ENCODE measurements at regions not wholly inside any gene's neighbourhood (a gene's known extent, or its start where the extent isn't known, plus 50 kb on each side); places are given as distances from the start of the nearest gene placed in this dataset.

- Histone ChIP-seq H3K27me3 (ENCODE audit: insufficient read depth, poor library complexity, severe bottlenecking) (no peaks in the 10 kb centered on the region), H3K27ac (ENCODE audit: poor library complexity, severe bottlenecking) (no peak overlapping the region), H3K9me3 (ENCODE audit: severe bottlenecking) (no peaks in the 10 kb centered on the region), H3K4me1 (ENCODE audit: insufficient read depth, poor library complexity, severe bottlenecking) (no peaks in the 10 kb centered on the region), H3K4me3 (ENCODE audit: severe bottlenecking) (no peak overlapping the region), H3K36me3 (ENCODE audit: low read depth) (no peaks in the 10 kb centered on the region)
- DNase-seq (ENCODE audit: low spot score) (no peak), ATAC-seq (ENCODE audit: low read depth) (no peak)
- TF ChIP-seq, protein P1, sequence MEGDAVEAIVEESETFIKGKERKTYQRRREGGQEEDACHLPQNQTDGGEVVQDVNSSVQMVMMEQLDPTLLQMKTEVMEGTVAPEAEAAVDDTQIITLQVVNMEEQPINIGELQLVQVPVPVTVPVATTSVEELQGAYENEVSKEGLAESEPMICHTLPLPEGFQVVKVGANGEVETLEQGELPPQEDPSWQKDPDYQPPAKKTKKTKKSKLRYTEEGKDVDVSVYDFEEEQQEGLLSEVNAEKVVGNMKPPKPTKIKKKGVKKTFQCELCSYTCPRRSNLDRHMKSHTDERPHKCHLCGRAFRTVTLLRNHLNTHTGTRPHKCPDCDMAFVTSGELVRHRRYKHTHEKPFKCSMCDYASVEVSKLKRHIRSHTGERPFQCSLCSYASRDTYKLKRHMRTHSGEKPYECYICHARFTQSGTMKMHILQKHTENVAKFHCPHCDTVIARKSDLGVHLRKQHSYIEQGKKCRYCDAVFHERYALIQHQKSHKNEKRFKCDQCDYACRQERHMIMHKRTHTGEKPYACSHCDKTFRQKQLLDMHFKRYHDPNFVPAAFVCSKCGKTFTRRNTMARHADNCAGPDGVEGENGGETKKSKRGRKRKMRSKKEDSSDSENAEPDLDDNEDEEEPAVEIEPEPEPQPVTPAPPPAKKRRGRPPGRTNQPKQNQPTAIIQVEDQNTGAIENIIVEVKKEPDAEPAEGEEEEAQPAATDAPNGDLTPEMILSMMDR (IDR thresholded peaks at IDR 0.05; ENCODE audit: poor library complexity, severe bottlenecking), result no peak
Observed at GRCh38 chr12:5096241-5096924, 52.7 kb downstream of the KCNA5 start.

- H3K36me3 ChIP-seq (ENCODE audit: low read depth), result no peaks in the 10 kb centered on the region
- no peak overlapping the region for H3K4me3 ChIP-seq (ENCODE audit: severe bottlenecking)
- H3K4me1 ChIP-seq (ENCODE audit: insufficient read depth, poor library complexity, severe bottlenecking), result no peaks in the 10 kb centered on the region
- H3K9me3 ChIP-seq (ENCODE audit: severe bottlenecking), result no peaks in the 10 kb centered on the region
- no peak overlapping the region for H3K27ac ChIP-seq (ENCODE audit: poor library complexity, severe bottlenecking)
- DNase-seq (ENCODE audit: low spot score), result no peak
- no peak for ATAC-seq (ENCODE audit: low read depth)
- TF ChIP-seq, protein P1 (IDR thresholded peaks at IDR 0.05; ENCODE audit: poor library complexity, severe bottlenecking), result no peak
- H3K27me3 ChIP-seq (ENCODE audit: insufficient read depth, poor library complexity, severe bottlenecking), result no peaks in the 10 kb centered on the region
Observed at GRCh38 chr12:5097786-5098185, 54.1 kb downstream of the KCNA5 start.

GRCh38 chr12:5099136-5099535 lies 55.5 kb downstream of the KCNA5 start:
- H3K4me1 ChIP-seq (ENCODE audit: insufficient read depth, poor library complexity, severe bottlenecking), result no peaks in the 10 kb centered on the region
- no peak for DNase-seq (ENCODE audit: low spot score)
- no peaks in the 10 kb centered on the region for H3K36me3 ChIP-seq (ENCODE audit: low read depth)
- no peaks in the 10 kb centered on the region for H3K9me3 ChIP-seq (ENCODE audit: severe bottlenecking)
- H3K4me3 ChIP-seq (ENCODE audit: severe bottlenecking), result no peak overlapping the region
- peaks cover 4% of the 10 kb centered on the region for H3K27me3 ChIP-seq (ENCODE audit: insufficient read depth, poor library complexity, severe bottlenecking)
- ATAC-seq (ENCODE audit: low read depth), result no peak
- TF ChIP-seq, protein P1 (IDR thresholded peaks at IDR 0.05; ENCODE audit: poor library complexity, severe bottlenecking), result no peak
- no peak overlapping the region for H3K27ac ChIP-seq (ENCODE audit: poor library complexity, severe bottlenecking)

DNA sequence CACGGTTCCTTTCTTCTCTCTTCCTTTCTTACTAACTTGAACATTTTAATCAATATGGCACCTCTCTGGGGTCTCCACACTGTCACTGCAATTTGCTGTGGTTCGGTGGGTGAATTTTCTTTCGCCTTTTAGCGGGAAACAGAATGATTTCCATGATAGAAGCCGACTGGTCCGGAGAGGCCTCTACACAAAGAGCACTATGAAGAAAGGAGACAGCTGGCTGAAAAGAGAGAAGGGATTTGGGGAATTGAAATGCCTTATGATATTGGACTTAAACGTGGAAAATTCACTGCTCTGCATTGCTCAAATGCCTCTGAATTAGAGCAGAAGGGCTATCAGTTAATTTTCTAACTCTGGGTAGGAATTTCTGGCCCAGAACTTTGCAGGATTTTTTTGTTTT lies 55.9 kb downstream of the KCNA5 start:
- H3K9me3 ChIP-seq (ENCODE audit: severe bottlenecking), result no peaks in the 10 kb centered on the region
- H3K4me1 ChIP-seq (ENCODE audit: insufficient read depth, poor library complexity, severe bottlenecking), result no peaks in the 10 kb centered on the region
- no peak for ATAC-seq (ENCODE audit: low read depth)
- DNase-seq (ENCODE audit: low spot score), result no peak
- TF ChIP-seq, protein P1 (IDR thresholded peaks at IDR 0.05; ENCODE audit: poor library complexity, severe bottlenecking), result no peak
- peaks cover 4% of the 10 kb centered on the region for H3K27me3 ChIP-seq (ENCODE audit: insufficient read depth, poor library complexity, severe bottlenecking)
- H3K36me3 ChIP-seq (ENCODE audit: low read depth), result no peaks in the 10 kb centered on the region
- H3K4me3 ChIP-seq (ENCODE audit: severe bottlenecking), result no peak overlapping the region
- H3K27ac ChIP-seq (ENCODE audit: poor library complexity, severe bottlenecking), result no peak overlapping the region

GRCh38 chr12:5101686-5102085 lies 58.0 kb downstream of the KCNA5 start:
- Histone ChIP-seq H3K36me3 (ENCODE audit: low read depth) (no peaks in the 10 kb centered on the region), H3K4me1 (ENCODE audit: insufficient read depth, poor library complexity, severe bottlenecking) (no peaks in the 10 kb centered on the region), H3K27me3 (ENCODE audit: insufficient read depth, poor library complexity, severe bottlenecking) (peaks cover 4% of the 10 kb centered on the region), H3K9me3 (ENCODE audit: severe bottlenecking) (no peaks in the 10 kb centered on the region), H3K27ac (ENCODE audit: poor library complexity, severe bottlenecking) (no peak overlapping the region), H3K4me3 (ENCODE audit: severe bottlenecking) (no peak overlapping the region)
- DNase-seq (ENCODE audit: low spot score) (no peak), ATAC-seq (ENCODE audit: low read depth) (no peak)
- TF ChIP-seq, protein P1 (IDR thresholded peaks at IDR 0.05; ENCODE audit: poor library complexity, severe bottlenecking), result no peak

Data from RWPE2 (cell line).